Lower leg skin (tissue), 4 donors: ENCODE measurements at regions not wholly inside any gene's neighbourhood (a gene's known extent, or its start where the extent isn't known, plus 50 kb on each side); places are given as distances from the start of the nearest gene placed in this dataset.
"Not testable (repeated sequence)": the region's sequence is repeated elsewhere in the genome, so short reads cannot be mapped to it uniquely, and the experiment has no call there.

Experiments
- DNase-seq, 2 donors: peaks; one replicate each; pipeline ENCODE4 v3.0.0-alpha.2; 2019; ENCODE audit warnings: low spot score in 2 of 2
- H3K4me3 ChIP-seq: fragments of 200-600 bp; sonication (generic); 2 replicates; pipeline ENCODE4 v1.5.1; 2017; ENCODE audit warnings: mild to moderate bottlenecking, low read depth; ENCODE audit not compliant: poor library complexity, severe bottlenecking
- POLR2A ChIP-seq, 2 donors: fragments of 450-650 bp; IDR thresholded peaks; one replicate each; pipeline ENCODE4 v1.6.1; 2016 to 2017; ENCODE audit warnings: antibody characterized with exemption in 2 of 2, mild to moderate bottlenecking in 1 of 2, moderate library complexity in 1 of 2
- WGBS, 2 donors: methylation state at CpG; one replicate each; pipeline ENCODE4 v1.1.5; 2018; 5-methylcytosine and 5-hydroxymethylcytosine counted together
- intact Hi-C: fragments of 100-400 bp; cut with DNase I; formaldehyde crosslinking; loops from one replicate; pipeline ENCODE4 v1.15.0; 2023; ENCODE audit warnings: low total_unique reads
- TF ChIP-seq, protein P1 (sequence below), 3 donors: fragments of 450-650 bp; IDR thresholded peaks; one replicate each; pipeline ENCODE4 v1.5.1; 2016; ENCODE audit warnings: antibody characterized with exemption in 3 of 3, mild to moderate bottlenecking in 3 of 3, moderate library complexity in 2 of 3

DNA sequence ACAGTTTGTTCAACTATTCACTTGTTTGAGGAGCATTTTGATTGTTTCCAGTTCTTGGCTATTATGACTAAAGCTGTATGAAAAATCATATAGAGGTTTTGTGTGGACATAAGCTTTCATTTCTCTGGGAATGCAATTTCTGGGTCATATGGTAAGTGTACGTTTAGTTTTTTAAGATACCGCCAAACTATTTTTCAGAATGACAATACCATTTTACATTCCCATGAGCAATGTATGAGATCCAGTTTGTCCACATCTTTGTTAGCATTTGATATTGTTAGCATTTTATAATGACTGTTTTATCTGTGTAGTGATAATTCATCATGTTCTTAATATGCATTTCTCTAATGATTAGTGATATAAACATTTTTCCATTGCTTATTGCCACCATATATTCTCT, 258.7 kb upstream of the CTNNB1 start:
- H3K4me3 ChIP-seq = no peak overlapping the region
- TF ChIP-seq POLR2A (IDR thresholded peaks at IDR 0.05) = no peak
- TF ChIP-seq, protein P1, sequence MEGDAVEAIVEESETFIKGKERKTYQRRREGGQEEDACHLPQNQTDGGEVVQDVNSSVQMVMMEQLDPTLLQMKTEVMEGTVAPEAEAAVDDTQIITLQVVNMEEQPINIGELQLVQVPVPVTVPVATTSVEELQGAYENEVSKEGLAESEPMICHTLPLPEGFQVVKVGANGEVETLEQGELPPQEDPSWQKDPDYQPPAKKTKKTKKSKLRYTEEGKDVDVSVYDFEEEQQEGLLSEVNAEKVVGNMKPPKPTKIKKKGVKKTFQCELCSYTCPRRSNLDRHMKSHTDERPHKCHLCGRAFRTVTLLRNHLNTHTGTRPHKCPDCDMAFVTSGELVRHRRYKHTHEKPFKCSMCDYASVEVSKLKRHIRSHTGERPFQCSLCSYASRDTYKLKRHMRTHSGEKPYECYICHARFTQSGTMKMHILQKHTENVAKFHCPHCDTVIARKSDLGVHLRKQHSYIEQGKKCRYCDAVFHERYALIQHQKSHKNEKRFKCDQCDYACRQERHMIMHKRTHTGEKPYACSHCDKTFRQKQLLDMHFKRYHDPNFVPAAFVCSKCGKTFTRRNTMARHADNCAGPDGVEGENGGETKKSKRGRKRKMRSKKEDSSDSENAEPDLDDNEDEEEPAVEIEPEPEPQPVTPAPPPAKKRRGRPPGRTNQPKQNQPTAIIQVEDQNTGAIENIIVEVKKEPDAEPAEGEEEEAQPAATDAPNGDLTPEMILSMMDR (IDR thresholded peaks at IDR 0.05) = no peak
- DNase-seq = no peak
- WGBS, 2 donors = 75 to 80% methylated on average over 2 of the region's 2 CpGs
- intact Hi-C loops = no loop called here

DNA sequence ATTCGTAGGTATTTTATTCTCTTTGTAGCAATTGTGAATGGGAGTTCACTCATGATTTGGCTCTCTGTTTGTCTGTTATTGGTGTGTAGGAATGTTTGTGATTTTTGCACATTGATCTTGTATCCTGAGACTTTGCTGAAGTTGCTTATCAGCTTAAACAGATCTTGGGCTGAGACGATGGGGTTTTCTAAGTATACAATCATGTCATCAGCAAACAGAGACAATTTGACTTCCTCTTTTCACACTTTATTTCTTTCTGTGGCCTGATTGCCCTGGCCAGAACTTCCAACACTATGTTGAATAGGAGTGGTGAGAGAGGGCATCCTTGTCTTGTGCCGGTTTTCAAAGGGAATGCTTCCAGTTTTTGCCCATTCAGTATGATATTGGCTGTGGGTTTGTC, 252.3 kb upstream of the CTNNB1 start:
- WGBS, 2 donors = 75 to 91% methylated on average over 3 of the region's 3 CpGs
- H3K4me3 ChIP-seq, DNase-seq, intact Hi-C loops: not testable (repeated sequence)

DNA sequence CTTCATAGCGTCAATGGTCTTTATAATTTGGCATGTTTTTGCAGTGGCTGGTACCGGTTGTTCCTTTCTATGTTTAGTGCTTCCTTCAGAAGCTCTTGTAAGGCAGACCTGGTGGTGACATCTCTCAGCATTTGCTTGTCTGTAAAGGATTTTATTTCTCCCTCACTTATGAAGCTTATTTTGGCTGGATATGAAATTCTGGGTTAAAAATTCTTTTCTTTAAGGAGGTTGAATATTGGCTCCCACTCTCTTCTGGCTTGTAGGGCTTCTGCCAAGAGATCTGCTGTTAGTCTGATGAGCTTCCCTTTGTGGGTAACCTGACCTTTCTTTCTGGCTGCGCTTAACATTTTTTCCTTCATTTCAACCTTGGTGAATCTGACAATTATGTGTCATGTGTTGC, 250.0 kb upstream of the CTNNB1 start:
- H3K4me3 ChIP-seq, intact Hi-C loops, DNase-seq: not testable (repeated sequence)
- WGBS, 2 donors = 83 to 92% methylated on average over 3 of the region's 3 CpGs

DNA sequence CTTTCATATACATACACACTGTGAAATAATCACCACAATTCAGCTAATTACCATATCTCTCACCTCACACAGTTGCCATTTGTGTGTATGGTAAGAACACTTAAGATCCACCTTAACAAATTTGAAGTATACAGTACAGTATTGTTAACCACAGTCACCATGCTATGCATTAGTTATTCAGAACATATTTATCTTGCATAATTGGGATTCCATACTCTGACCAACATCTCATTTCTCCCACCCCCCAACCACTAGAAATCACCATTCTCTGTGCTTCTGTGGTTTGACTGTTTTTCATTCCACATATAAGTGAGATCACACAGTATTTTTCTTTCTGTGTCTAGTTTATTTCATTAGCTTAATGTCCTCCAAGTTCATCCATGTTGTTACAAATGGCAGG, 247.7 kb upstream of the CTNNB1 start:
- TF ChIP-seq, protein P1 (IDR thresholded peaks at IDR 0.05) = no peak
- TF ChIP-seq POLR2A (IDR thresholded peaks at IDR 0.05) = no peak
- intact Hi-C loops = no loop called here
- H3K4me3 ChIP-seq = no peak overlapping the region
- DNase-seq = no peak

DNA sequence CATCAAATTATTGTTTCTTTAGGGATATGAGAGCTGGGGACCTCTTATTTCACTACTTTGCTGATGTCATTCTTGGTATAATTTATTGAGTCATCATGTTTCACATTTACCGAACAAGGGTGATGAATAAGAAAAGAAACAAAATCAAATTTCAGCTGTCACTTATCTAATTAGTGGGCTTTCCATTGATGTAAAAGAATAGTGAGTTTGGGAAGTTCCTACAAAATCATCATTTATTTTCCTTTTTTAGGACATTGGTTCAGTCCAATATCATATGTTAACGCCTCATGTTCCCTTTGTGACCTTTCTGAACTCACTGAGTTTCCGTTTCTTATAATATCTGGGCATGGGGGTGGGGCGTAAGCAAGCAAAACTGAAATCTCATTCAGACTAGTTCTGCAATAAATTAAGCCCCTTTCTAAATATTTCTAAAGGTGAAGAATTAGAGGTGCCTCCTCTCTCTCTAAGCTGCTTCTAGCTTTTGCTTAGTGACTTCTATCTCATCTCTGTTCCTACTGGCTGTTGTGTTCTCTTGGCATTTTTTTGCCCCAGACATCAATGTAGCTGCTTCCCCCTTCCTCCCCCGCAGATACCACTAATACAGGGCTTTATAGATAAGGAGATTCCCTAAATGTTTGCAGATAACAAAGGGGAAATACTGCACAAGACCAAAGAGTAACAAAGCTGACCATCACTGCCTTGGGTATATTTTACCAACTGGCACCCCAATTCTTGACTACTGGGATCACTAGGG, 238.0 kb upstream of the CTNNB1 start:
- TF ChIP-seq POLR2A (IDR thresholded peaks at IDR 0.05) = no peak
- TF ChIP-seq, protein P1 (IDR thresholded peaks at IDR 0.05) = no peak
- no peak overlapping the region for H3K4me3 ChIP-seq
- DNase-seq = no peak
- 81 to 85% methylated on average over 5 of the region's 5 CpGs for WGBS, 2 donors
- intact Hi-C loops = no loop called here

DNA sequence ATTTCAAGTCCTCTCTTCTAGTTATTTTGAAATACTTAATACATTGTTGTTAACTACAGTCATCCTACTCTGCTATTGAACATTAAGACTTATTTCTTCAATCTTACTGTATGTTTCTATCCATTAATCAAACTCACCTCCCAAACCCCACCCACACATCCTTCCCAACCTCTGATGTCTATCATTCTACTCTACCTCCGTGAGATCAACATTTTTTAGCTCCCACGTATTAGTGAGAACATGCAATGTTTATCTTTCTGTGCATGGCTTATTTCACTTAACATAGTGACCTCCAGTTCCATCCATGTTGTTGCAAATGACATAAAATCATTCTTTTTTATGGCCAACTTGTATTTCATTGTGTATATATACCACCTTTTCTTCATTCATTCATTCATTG, 236.6 kb upstream of the CTNNB1 start:
- no peak for DNase-seq
- 79 to 89% methylated on average over 2 of the region's 2 CpGs for WGBS, 2 donors
- intact Hi-C loops = no loop called here
- TF ChIP-seq, protein P1 (IDR thresholded peaks at IDR 0.05) = no peak
- no peak for TF ChIP-seq POLR2A (IDR thresholded peaks at IDR 0.05)
- H3K4me3 ChIP-seq = no peak overlapping the region

DNA sequence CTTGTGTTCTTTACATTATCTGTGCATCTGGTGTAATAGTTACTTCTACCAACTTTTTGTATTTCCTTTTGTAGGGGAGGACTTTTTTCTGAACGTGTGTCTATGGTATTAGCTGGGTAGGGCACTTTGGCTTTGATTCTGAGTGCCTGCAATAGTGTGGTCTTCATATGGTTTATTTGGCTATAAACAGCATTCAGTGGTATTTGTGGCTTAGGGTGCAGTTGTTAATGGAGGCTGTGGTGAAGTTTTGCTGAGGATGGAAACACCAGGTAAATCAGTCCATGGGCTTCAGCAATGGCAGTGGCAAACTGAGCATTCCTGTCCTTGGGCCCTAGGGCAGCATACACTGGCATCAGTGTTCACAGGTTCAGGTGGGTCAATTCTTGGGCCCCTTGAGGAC, 230.6 kb upstream of the CTNNB1 start:
- no peak overlapping the region for H3K4me3 ChIP-seq
- intact Hi-C loops = no loop called here
- no peak for DNase-seq
- TF ChIP-seq, protein P1 (IDR thresholded peaks at IDR 0.05) = no peak
- no peak for TF ChIP-seq POLR2A (IDR thresholded peaks at IDR 0.05)
- WGBS, 2 donors = 56 to 63% methylated on average over 1 of the region's 1 CpG
